ENCODE measurements at regions not wholly inside any gene's neighbourhood (a gene's known extent, or its start where the extent isn't known, plus 50 kb on each side); places are given as distances from the start of the nearest gene placed in this dataset.
"Not testable (repeated sequence)": the region's sequence is repeated elsewhere in the genome, so short reads cannot be mapped to it uniquely, and the experiment has no call there.

GRCh38 chr2:15756882-15757819, 165.5 kb downstream of the DDX1 start:
- no peaks in the 10 kb centered on the region for H3K36me3 ChIP-seq
- no peak overlapping the region for H3K27ac ChIP-seq
- DNase-seq (no peak), FAIRE-seq (no peak), ATAC-seq (no peak)
- 73 to 76% methylated on average over 10 of the region's 10 CpGs for WGBS, 2 donors
- no peaks in the 10 kb centered on the region for H3K9me3 ChIP-seq
- no peaks in the 10 kb centered on the region for H3K27me3 ChIP-seq
- H3K4me1 ChIP-seq: no peaks in the 10 kb centered on the region
- no peak overlapping the region for H3K4me3 ChIP-seq
- intact Hi-C loops (cut with DNase I): no loop called here
- TF ChIP-seq CTCF (IDR thresholded peaks at IDR 0.05): no peak

GRCh38 chr2:15757820-15758586, 166.3 kb downstream of the DDX1 start:
- Histone ChIP-seq H3K9me3 (no peaks in the 10 kb centered on the region), H3K27ac (no peak overlapping the region), H3K27me3 (no peaks in the 10 kb centered on the region), H3K36me3 (no peaks in the 10 kb centered on the region), H3K4me3 (no peak overlapping the region), H3K4me1 (no peaks in the 10 kb centered on the region)
- WGBS, 2 donors: 87 to 93% methylated on average over 8 of the region's 8 CpGs
- TF ChIP-seq CTCF (IDR thresholded peaks at IDR 0.05): no peak
- ATAC-seq: no peak
- intact Hi-C loops (cut with DNase I): no loop called here
- no peak for DNase-seq
- FAIRE-seq: no peak

GRCh38 chr2:15758848-15759247, 167.2 kb downstream of the DDX1 start:
- no peaks in the 10 kb centered on the region for H3K27me3 ChIP-seq
- ATAC-seq: no peak
- H3K4me1 ChIP-seq: no peaks in the 10 kb centered on the region
- H3K9me3 ChIP-seq: no peaks in the 10 kb centered on the region
- no peak for DNase-seq
- H3K27ac ChIP-seq: no peak overlapping the region
- no peak overlapping the region for H3K4me3 ChIP-seq
- WGBS, 2 donors: 78 to 82% methylated on average over 7 of the region's 7 CpGs
- FAIRE-seq: no peak
- intact Hi-C loops (cut with DNase I): no loop called here
- H3K36me3 ChIP-seq: no peaks in the 10 kb centered on the region
- TF ChIP-seq CTCF (IDR thresholded peaks at IDR 0.05): no peak

- intact Hi-C loops (cut with DNase I): no loop called here
- no peak overlapping the region for H3K4me3 ChIP-seq
- WGBS, 2 donors: 66 to 81% methylated on average over 1 of the region's 1 CpG
- H3K9me3 ChIP-seq: no peaks in the 10 kb centered on the region
- no peak for ATAC-seq
- FAIRE-seq: no peak
- no peak overlapping the region for H3K27ac ChIP-seq
- no peaks in the 10 kb centered on the region for H3K36me3 ChIP-seq
- no peak for TF ChIP-seq CTCF (IDR thresholded peaks at IDR 0.05)
- H3K4me1 ChIP-seq: no peaks in the 10 kb centered on the region
- no peak for DNase-seq
- H3K27me3 ChIP-seq: no peaks in the 10 kb centered on the region
These were observed 167.7 kb downstream of the DDX1 start for GRCh38 chr2:15759385-15759784.

GRCh38 chr2:15759791-15760190, 168.1 kb downstream of the DDX1 start:
- H3K9me3 ChIP-seq; DNase-seq; H3K27ac ChIP-seq; H3K4me3 ChIP-seq; FAIRE-seq; H3K36me3 ChIP-seq; intact Hi-C loops (cut with DNase I); H3K4me1 ChIP-seq; H3K27me3 ChIP-seq; ATAC-seq: not testable (repeated sequence)
- WGBS, 2 donors: 62 to 90% methylated on average over 4 of the region's 4 CpGs
